Cardiac muscle cell (in vitro differentiated cells and primary cell): ENCODE measurements at regions not wholly inside any gene's neighbourhood (a gene's known extent, or its start where the extent isn't known, plus 50 kb on each side); places are given as distances from the start of the nearest gene placed in this dataset.
"Not testable (repeated sequence)": the region's sequence is repeated elsewhere in the genome, so short reads cannot be mapped to it uniquely, and the experiment has no call there.

Experiments used
- DNase-seq, 2 donors: peaks; one replicate each; pipeline versions ENCODE4 v3.0.0 to v3.0.0-alpha.2; 2010 to 2017; ENCODE audit warnings: low read depth in 1 of 2, low spot score in 1 of 2
- H3K27ac ChIP-seq: fragments of 200-600 bp; sonication (generic); 2 replicates; pipeline ENCODE4 v1.5.1; 2016
- H3K27me3 ChIP-seq: fragments of 200-600 bp; sonication (generic); 2 replicates; pipeline ENCODE4 v1.6.0; 2016; ENCODE audit warnings: control low read depth
- H3K36me3 ChIP-seq: fragments of 200-600 bp; sonication (generic); 2 replicates; pipeline ENCODE4 v1.5.1; 2016; ENCODE audit warnings: control low read depth
- H3K4me1 ChIP-seq: fragments of 200-600 bp; sonication (generic); 2 replicates; pipeline ENCODE4 v1.8.1; 2017; ENCODE audit warnings: low read depth, mild to moderate bottlenecking, mixed run types
- H3K4me3 ChIP-seq: fragments of 200-600 bp; sonication (generic); 2 replicates; pipeline ENCODE4 v1.5.1; 2016; ENCODE audit warnings: mild to moderate bottlenecking
- H3K9me3 ChIP-seq: fragments of 200-600 bp; sonication (generic); 2 replicates; pipeline ENCODE4 v1.5.1; 2017; ENCODE audit warnings: low read depth, mild to moderate bottlenecking, control low read depth

DNA sequence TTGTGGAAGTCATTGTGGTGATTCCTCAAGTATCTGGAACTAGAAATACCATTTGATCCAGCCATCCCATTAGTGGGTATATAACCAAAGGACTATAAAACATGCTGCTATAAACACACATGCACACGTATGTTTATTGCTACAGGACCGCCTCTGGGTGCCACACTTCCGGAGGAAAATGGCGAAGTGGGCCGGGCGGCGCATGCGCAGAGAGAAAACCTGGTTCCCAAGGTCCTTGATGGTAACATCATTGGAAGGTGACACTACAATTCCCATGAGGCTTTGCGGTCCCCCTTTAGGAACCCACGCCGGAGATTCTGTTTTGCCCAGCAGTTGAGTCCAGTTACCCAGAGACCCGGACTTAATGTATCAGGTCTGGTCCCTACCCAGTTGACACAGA, 640.4 kb downstream of the CWH43 start:
- not testable (repeated sequence) for H3K27me3 ChIP-seq, H3K4me1 ChIP-seq, H3K4me3 ChIP-seq, H3K36me3 ChIP-seq, DNase-seq, H3K27ac ChIP-seq, H3K9me3 ChIP-seq
